GM23338 (cell line): ENCODE measurements at regions not wholly inside any gene's neighbourhood (a gene's known extent, or its start where the extent isn't known, plus 50 kb on each side); places are given as distances from the start of the nearest gene placed in this dataset.

Experiments used
- ATAC-seq: fragments of 200-7000 bp; cut with Tn5 transposase; 3 replicates; pipeline ENCODE4 v1.9.1; 2020
- DNase-seq: peaks from one replicate; pipeline ENCODE4 v3.0.0-alpha.2; 2015; ENCODE audit warnings: low spot score
- H2AFZ ChIP-seq: fragments of 200-600 bp; sonication (generic); 2 replicates; pipeline ENCODE4 v1.8.0; 2016; ENCODE audit warnings: antibody characterized with exemption, mild to moderate bottlenecking, moderate library complexity
- H3F3A ChIP-seq: fragments of 200-600 bp; sonication (generic); replicated peaks from 2 replicates; pipeline ENCODE4 v1.8.0; 2017; ENCODE audit warnings: antibody characterized with exemption, mixed run types, low read depth
- H3K27ac ChIP-seq: fragments of 200-600 bp; sonication (generic); 2 replicates; pipeline ENCODE4 v1.6.1; 2016; ENCODE audit warnings: low read depth
- H3K27me3 ChIP-seq: fragments of 200-600 bp; sonication (generic); 2 replicates; pipeline ENCODE4 v1.8.0; 2016; ENCODE audit warnings: mild to moderate bottlenecking, mixed run types, moderate library complexity; ENCODE audit not compliant: insufficient read depth
- H3K36me3 ChIP-seq: fragments of 200-600 bp; sonication (generic); 2 replicates; pipeline ENCODE4 v1.8.0; 2016; ENCODE audit warnings: mild to moderate bottlenecking; ENCODE audit not compliant: insufficient read depth
- H3K4me1 ChIP-seq: fragments of 200-600 bp; sonication (generic); 2 replicates; pipeline ENCODE4 v1.8.0; 2016; ENCODE audit warnings: mild to moderate bottlenecking, moderate library complexity; ENCODE audit not compliant: insufficient read depth
- H3K4me2 ChIP-seq: fragments of 200-600 bp; sonication (generic); 2 replicates; pipeline ENCODE4 v1.7.1; 2017; ENCODE audit warnings: mixed run types
- H3K4me3 ChIP-seq: fragments of 200-600 bp; sonication (generic); 2 replicates; pipeline ENCODE4 v1.6.1; 2016; ENCODE audit warnings: mixed run types
- H3K79me2 ChIP-seq: fragments of 200-600 bp; sonication (generic); replicated peaks from 2 replicates; pipeline ENCODE4 v1.8.0; 2017; ENCODE audit warnings: mild to moderate bottlenecking; ENCODE audit not compliant: insufficient read depth
- H3K9me2 ChIP-seq: fragments of 200-600 bp; sonication (generic); 2 replicates; pipeline ENCODE4 v1.8.0; 2017; ENCODE audit not compliant: insufficient read depth
- H4K20me1 ChIP-seq: fragments of 200-600 bp; sonication (generic); replicated peaks from 2 replicates; pipeline ENCODE4 v1.8.0; 2017; ENCODE audit warnings: mild to moderate bottlenecking; ENCODE audit not compliant: insufficient read depth
- H3K27ac Mint-ChIP-seq: 2 replicates; pipeline ENCODE4 v1.8.0; 2020; ENCODE audit warnings: inconsistent platforms, mild to moderate bottlenecking, moderate library complexity, mixed read lengths
- H3K27me3 Mint-ChIP-seq: 3 replicates; pipeline ENCODE4 v1.8.0; 2022; ENCODE audit warnings: low read depth, mild to moderate bottlenecking, moderate library complexity, mixed read lengths, inconsistent platforms; ENCODE audit not compliant: insufficient read depth, poor library complexity
- H3K36me3 Mint-ChIP-seq: 3 replicates; pipeline ENCODE4 v1.8.0; 2021; ENCODE audit warnings: low read depth, mild to moderate bottlenecking, inconsistent platforms, moderate library complexity, mixed read lengths
- H3K4me1 Mint-ChIP-seq: 3 replicates; pipeline ENCODE4 v1.8.0; 2020; ENCODE audit warnings: mild to moderate bottlenecking, inconsistent platforms, mixed read lengths
- H3K4me3 Mint-ChIP-seq: 3 replicates; pipeline ENCODE4 v1.8.0; 2021; ENCODE audit warnings: moderate library complexity, mild to moderate bottlenecking, inconsistent platforms, mixed read lengths
- H3K9me3 Mint-ChIP-seq: 3 replicates; pipeline ENCODE4 v1.8.0; 2020; ENCODE audit warnings: moderate library complexity, mild to moderate bottlenecking, inconsistent platforms, mixed read lengths
- ETS1 ChIP-seq: IDR thresholded peaks from 2 replicates; pipeline ENCODE4 v1.6.1; 2016; ENCODE audit warnings: antibody characterized with exemption
- EZH2 ChIP-seq: fragments of 200-600 bp; sonication (generic); IDR thresholded peaks from one replicate; pipeline ENCODE4 v1.8.0; 2017; ENCODE audit warnings: antibody characterized with exemption, mild to moderate bottlenecking, low read depth; ENCODE audit not compliant: unreplicated experiment
- EZH2phosphoT487 ChIP-seq: fragments of 200-600 bp; sonication (generic); IDR thresholded peaks from one replicate; pipeline ENCODE4 v1.8.1; 2018; ENCODE audit warnings: antibody characterized with exemption; ENCODE audit not compliant: unreplicated experiment
- JUNB ChIP-seq: IDR thresholded peaks from one replicate; pipeline ENCODE4 v1.6.1; 2016; ENCODE audit warnings: antibody characterized with exemption; ENCODE audit not compliant: unreplicated experiment
- NANOG ChIP-seq: IDR thresholded peaks from 2 replicates; pipeline ENCODE4 v1.6.1; 2016; ENCODE audit warnings: antibody characterized with exemption, borderline replicate concordance
- POLR2AphosphoS5 ChIP-seq: IDR thresholded peaks from 2 replicates; pipeline ENCODE4 v1.6.1; 2016; ENCODE audit warnings: antibody characterized with exemption, low read depth
- REST ChIP-seq: IDR thresholded peaks from one replicate; pipeline ENCODE4 v1.6.1; 2018; ENCODE audit warnings: antibody characterized with exemption; ENCODE audit not compliant: unreplicated experiment
- STAT1 ChIP-seq: IDR thresholded peaks from one replicate; pipeline ENCODE4 v1.6.1; 2016; ENCODE audit warnings: antibody characterized with exemption; ENCODE audit not compliant: unreplicated experiment
- ZNF462 ChIP-seq: fragments of 250-450 bp; sonication (Bioruptor Pico); IDR thresholded peaks from 2 replicates; pipeline ENCODE4 v1.5.0; 2020; ENCODE audit warnings: mild to moderate bottlenecking, moderate library complexity

GRCh38 chr16:76866994-76867393 lies 324.0 kb upstream of the MON1B start (continued):
- TF ChIP-seq REST (no peak), POLR2AphosphoS5 (no peak), EZH2phosphoT487 (no peak), STAT1 (no peak), JUNB (no peak), EZH2 (no peak)

GRCh38 chr16:76875898-76876297 lies 315.1 kb upstream of the MON1B start:
- H3K4me3 ChIP-seq: no peak overlapping the region
- no peak overlapping the region for H3K4me2 ChIP-seq
- H4K20me1 ChIP-seq: no peaks in the 10 kb centered on the region
- H3K79me2 ChIP-seq: no peaks in the 10 kb centered on the region
- peaks cover 10% of the 10 kb centered on the region for H3K4me1 ChIP-seq
- no peak for ATAC-seq
- DNase-seq: no peak
- no peaks in the 10 kb centered on the region; the same call in 2 of the 3 replicates for H3K4me1 Mint-ChIP-seq
- no peaks in the 10 kb centered on the region for H3K9me2 ChIP-seq
- no peaks in the 10 kb centered on the region for H3F3A ChIP-seq
- no peak overlapping the region for H3K27ac ChIP-seq
- H3K4me3 Mint-ChIP-seq: no peak overlapping the region
- H3K27ac Mint-ChIP-seq: no peak overlapping the region
- H3K27me3 ChIP-seq: no peaks in the 10 kb centered on the region
- H3K36me3 Mint-ChIP-seq: no peaks in the 10 kb centered on the region
- no peaks in the 10 kb centered on the region for H3K36me3 ChIP-seq
- no peaks in the 10 kb centered on the region for H3K27me3 Mint-ChIP-seq
- H2AFZ ChIP-seq: no peak overlapping the region
- peaks cover 63% of the 10 kb centered on the region for H3K9me3 Mint-ChIP-seq
- TF ChIP-seq REST: no peak
- no peak for TF ChIP-seq ZNF462 (CRISPR knock-in tag)
- TF ChIP-seq NANOG: no peak
- no peak for TF ChIP-seq ETS1
